CD8-positive, alpha-beta memory T cell (primary cell): ENCODE measurements at regions not wholly inside any gene's neighbourhood (a gene's known extent, or its start where the extent isn't known, plus 50 kb on each side); places are given as distances from the start of the nearest gene placed in this dataset.

Source experiments
- CTCF ChIA-PET: fragments of 350-600 bp; sonication (Branson Sonifier 250); formaldehyde crosslinking; loops from one replicate; lab custom pipeline; 2021; ENCODE audit warnings: antibody characterized with exemption; lab: Charles Lee
- POLR2A ChIA-PET: fragments of 350-600 bp; sonication (Branson Sonifier 250); formaldehyde crosslinking; loops from one replicate; lab custom pipeline; 2021; ENCODE audit warnings: antibody characterized with exemption; lab: Charles Lee
- DNase-seq, 5 donors: peaks; one replicate each; pipeline versions ENCODE4 v3.0.0 to v3.0.0-alpha.2; 2020 to 2022; ENCODE audit warnings: mixed read lengths in 1 of 5
- H3K27ac ChIP-seq: one replicate; pipeline ENCODE4 v1.7.0; 2013; ENCODE audit warnings: low read depth, mild to moderate bottlenecking, low read length, moderate library complexity
- H3K27me3 ChIP-seq: 2 replicates; pipeline ENCODE4 v1.7.0; 2013; ENCODE audit warnings: low read length, mild to moderate bottlenecking; ENCODE audit not compliant: insufficient read depth, poor library complexity, severe bottlenecking
- H3K36me3 ChIP-seq: 2 replicates; pipeline ENCODE4 v1.7.0; 2013; ENCODE audit warnings: mild to moderate bottlenecking, low read length, moderate library complexity; ENCODE audit not compliant: insufficient read depth
- H3K4me1 ChIP-seq: 2 replicates; pipeline ENCODE4 v1.7.0; 2013; ENCODE audit warnings: mild to moderate bottlenecking, low read length, moderate library complexity; ENCODE audit not compliant: insufficient read depth
- H3K4me3 ChIP-seq: 2 replicates; pipeline ENCODE4 v1.7.0; 2013; ENCODE audit warnings: mild to moderate bottlenecking, low read length
- H3K9me3 ChIP-seq: 2 replicates; pipeline ENCODE4 v1.7.0; 2013; ENCODE audit warnings: mild to moderate bottlenecking, low read length
- H3K27ac Mint-ChIP-seq, 8 donors: one replicate each; pipeline ENCODE4 v1.8.0; 2020 to 2021; ENCODE audit warnings: mixed read lengths in 8 of 8, mild to moderate bottlenecking in 6 of 8, inconsistent platforms in 3 of 8, moderate library complexity in 3 of 8
- H3K27me3 Mint-ChIP-seq, 2 donors: one replicate each; pipeline ENCODE4 v1.8.0; 2020 to 2021; ENCODE audit warnings: mixed read lengths in 2 of 2, mild to moderate bottlenecking in 1 of 2, moderate library complexity in 1 of 2
- H3K36me3 Mint-ChIP-seq, 3 donors: one replicate each; pipeline ENCODE4 v1.8.0; 2020 to 2021; ENCODE audit warnings: mixed read lengths in 3 of 3, inconsistent platforms in 1 of 3, mild to moderate bottlenecking in 1 of 3
- H3K4me1 Mint-ChIP-seq, 3 donors: one replicate each; pipeline ENCODE4 v1.8.0; 2020 to 2021; ENCODE audit warnings: mixed read lengths in 3 of 3, inconsistent platforms in 1 of 3, mild to moderate bottlenecking in 1 of 3
- H3K4me3 Mint-ChIP-seq, 7 donors: one replicate each; pipeline ENCODE4 v1.8.0; 2020 to 2021; ENCODE audit warnings: mixed read lengths in 7 of 7, mild to moderate bottlenecking in 6 of 7, moderate library complexity in 4 of 7, inconsistent platforms in 2 of 7
- H3K9me3 Mint-ChIP-seq, 5 donors: one replicate each; pipeline ENCODE4 v1.8.0; 2020 to 2022; ENCODE audit warnings: mixed read lengths in 5 of 5, mild to moderate bottlenecking in 3 of 5, moderate library complexity in 2 of 5, inconsistent platforms in 1 of 5

DNA sequence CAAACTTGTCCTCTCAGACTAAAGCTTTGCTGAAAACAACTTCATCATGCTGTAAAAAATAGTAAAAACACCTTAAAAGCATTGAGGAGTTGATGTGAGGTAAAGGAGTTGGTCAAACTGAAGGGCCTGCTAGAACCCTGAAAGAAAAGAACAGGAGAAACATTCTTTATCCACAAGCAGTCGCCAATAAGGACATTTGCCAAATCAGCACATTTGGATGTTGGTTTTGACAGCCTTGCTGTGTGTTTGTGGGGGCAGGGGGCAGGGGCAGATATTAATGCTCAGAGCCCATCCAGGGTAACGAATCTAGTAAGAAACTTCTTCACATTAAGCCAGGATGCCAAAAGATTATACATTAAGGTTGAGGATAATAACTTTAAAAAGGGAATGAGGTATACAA lies 399.9 kb upstream of the ZFHX3 start:
- no peak for DNase-seq
- no peak overlapping the region for H3K4me3 Mint-ChIP-seq
- no peaks in the 10 kb centered on the region for H3K4me1 Mint-ChIP-seq
- Histone ChIP-seq H3K27me3 (no peaks in the 10 kb centered on the region), H3K27ac (no peak overlapping the region), H3K36me3 (no peaks in the 10 kb centered on the region), H3K4me1 (no peaks in the 10 kb centered on the region), H3K4me3 (no peak overlapping the region), H3K9me3 (no peaks in the 10 kb centered on the region)
- peaks cover 7 to 32% (median 15%) of the 10 kb centered on the region in 5 donors for H3K9me3 Mint-ChIP-seq
- no peaks in the 10 kb centered on the region for H3K27me3 Mint-ChIP-seq
- POLR2A ChIA-PET: no interaction called here
- no peaks in the 10 kb centered on the region for H3K36me3 Mint-ChIP-seq
- no peak overlapping the region for H3K27ac Mint-ChIP-seq
- CTCF ChIA-PET: no interaction called here

DNA sequence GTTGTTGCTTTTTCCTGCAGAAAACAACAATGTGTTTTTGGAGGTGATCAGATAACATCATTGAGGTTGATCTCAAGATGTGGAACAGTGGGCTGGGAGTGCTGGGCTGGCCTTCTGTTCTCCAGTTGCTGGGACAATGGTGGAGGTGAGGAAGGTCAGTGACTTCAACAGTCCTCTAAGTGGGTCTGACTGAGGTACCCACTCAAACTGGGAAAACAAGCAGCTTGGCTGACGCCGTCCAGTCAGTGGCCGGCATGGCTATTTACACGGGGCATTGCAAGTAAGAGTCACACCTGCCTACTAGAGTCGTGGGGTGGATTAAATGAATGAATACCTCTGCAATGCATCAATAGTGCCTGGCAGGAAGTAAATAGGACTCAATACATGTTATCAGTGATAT lies 386.7 kb upstream of the ZFHX3 start:
- Mint-ChIP-seq H3K27ac (no peak overlapping the region), H3K27me3 (no peaks in the 10 kb centered on the region), H3K9me3 (peaks cover 0 to 14% (median 3%) of the 10 kb centered on the region in 5 donors), H3K4me1 (no peaks in the 10 kb centered on the region), H3K36me3 (no peaks in the 10 kb centered on the region), H3K4me3 (no peak overlapping the region)
- ChIA-PET CTCF (no interaction called here), POLR2A (no interaction called here)
- Histone ChIP-seq H3K27ac (no peak overlapping the region), H3K36me3 (no peaks in the 10 kb centered on the region), H3K4me1 (no peaks in the 10 kb centered on the region), H3K27me3 (no peaks in the 10 kb centered on the region), H3K4me3 (no peak overlapping the region), H3K9me3 (no peaks in the 10 kb centered on the region)
- DNase-seq: no peak

- Mint-ChIP-seq H3K27me3 (no peaks in the 10 kb centered on the region), H3K27ac (no peak overlapping the region), H3K9me3 (peaks cover 0 to 8% (median 2%) of the 10 kb centered on the region in 5 donors), H3K4me1 (no peaks in the 10 kb centered on the region), H3K4me3 (no peak overlapping the region), H3K36me3 (no peaks in the 10 kb centered on the region)
- Histone ChIP-seq H3K27me3 (no peaks in the 10 kb centered on the region), H3K4me3 (no peak overlapping the region), H3K36me3 (no peaks in the 10 kb centered on the region), H3K27ac (no peak overlapping the region), H3K9me3 (no peaks in the 10 kb centered on the region), H3K4me1 (no peaks in the 10 kb centered on the region)
- ChIA-PET CTCF (interaction anchor here (1.6 kb wide), 1 partner anchor 31 kb away, joined by 3 read pairs; no protein-coding TSS in a partner anchor), POLR2A (no interaction called here)
- no peak for DNase-seq
Observed at GRCh38 chr16:73433731-73434307, 385.9 kb upstream of the ZFHX3 start.

DNA sequence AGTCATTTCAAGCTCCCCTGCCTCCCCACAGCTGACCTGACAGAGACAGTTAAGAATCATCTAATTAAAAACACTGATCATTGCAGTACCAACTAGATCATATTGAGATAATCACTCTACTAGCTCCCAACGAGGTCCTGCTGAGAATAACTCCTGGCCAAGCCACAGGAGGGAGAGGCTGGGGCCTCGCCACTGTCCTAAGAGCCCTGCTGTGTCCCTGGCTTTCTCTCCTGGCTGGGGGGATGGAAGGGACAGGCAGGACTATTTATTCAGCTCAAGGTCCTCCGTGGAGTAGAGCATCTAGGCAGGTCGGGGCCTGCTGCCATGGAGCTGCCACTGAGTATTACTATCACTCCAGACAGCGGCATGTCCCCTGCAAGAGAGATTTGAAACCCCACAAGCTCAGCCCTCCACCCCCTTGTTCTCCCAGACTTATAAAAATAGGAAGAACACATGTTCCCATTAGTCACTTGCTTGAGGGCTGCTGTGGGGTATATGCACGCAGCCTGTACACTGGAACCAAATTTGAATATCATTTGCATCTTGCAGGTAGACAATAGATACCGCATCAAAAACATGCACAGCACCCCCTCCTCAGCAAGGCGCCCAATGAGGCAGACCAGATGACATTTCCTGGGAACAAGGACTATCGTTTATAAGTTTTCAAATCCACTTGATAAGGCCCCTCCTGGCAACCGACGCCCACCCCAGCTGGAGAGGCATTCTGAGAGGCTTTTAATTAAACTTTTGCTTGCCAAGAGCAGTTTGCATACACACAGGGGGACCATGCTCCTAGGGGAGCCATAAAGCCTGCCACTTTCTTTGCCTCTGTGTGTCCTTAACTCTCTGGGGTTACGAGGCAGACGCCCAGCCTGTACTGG lies 385.2 kb upstream of the ZFHX3 start:
- Mint-ChIP-seq H3K27me3 (no peaks in the 10 kb centered on the region), H3K4me3 (no peak overlapping the region), H3K27ac (no peak overlapping the region), H3K4me1 (no peaks in the 10 kb centered on the region), H3K9me3 (peaks cover 0 to 8% (median 1%) of the 10 kb centered on the region in 5 donors), H3K36me3 (no peaks in the 10 kb centered on the region)
- ChIA-PET CTCF (interaction anchor here (1.6 kb wide), 1 partner anchor 31 kb away, joined by 3 read pairs; no protein-coding TSS in a partner anchor), POLR2A (no interaction called here)
- DNase-seq: no peak
- no peaks in the 10 kb centered on the region for H3K36me3 ChIP-seq
- no peaks in the 10 kb centered on the region for H3K27me3 ChIP-seq
- no peaks in the 10 kb centered on the region for H3K9me3 ChIP-seq
- H3K4me1 ChIP-seq: no peaks in the 10 kb centered on the region
- H3K27ac ChIP-seq: no peak overlapping the region
- no peak overlapping the region for H3K4me3 ChIP-seq

DNA sequence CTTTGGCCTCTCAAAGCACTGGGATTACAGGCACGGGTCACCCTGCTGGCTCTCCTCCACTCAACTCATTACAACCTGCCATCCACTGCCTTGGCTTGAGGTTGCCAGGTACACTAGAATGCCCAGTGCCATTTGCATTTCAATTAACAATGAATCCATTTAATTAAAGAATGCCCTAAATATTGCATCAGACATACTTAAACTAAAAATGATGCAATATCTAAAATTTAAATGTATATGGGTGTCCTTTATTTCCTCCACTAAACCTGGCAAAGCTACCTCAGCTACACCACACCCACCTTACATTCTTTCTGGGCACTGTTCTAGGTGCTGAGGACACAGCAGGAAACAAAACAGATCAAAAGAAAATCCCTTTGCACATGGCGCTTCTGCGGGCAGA lies 382.2 kb upstream of the ZFHX3 start:
- Mint-ChIP-seq H3K27me3 (peaks cover 0 to 2% of the 10 kb centered on the region in 2 donors), H3K4me1 (no peaks in the 10 kb centered on the region), H3K27ac (no peak overlapping the region), H3K9me3 (peaks cover 1 to 8% (median 7%) of the 10 kb centered on the region in 5 donors), H3K4me3 (no peak overlapping the region), H3K36me3 (no peaks in the 10 kb centered on the region)
- Histone ChIP-seq H3K9me3 (no peaks in the 10 kb centered on the region), H3K27me3 (no peaks in the 10 kb centered on the region), H3K27ac (no peak overlapping the region), H3K36me3 (no peaks in the 10 kb centered on the region), H3K4me3 (no peak overlapping the region), H3K4me1 (no peaks in the 10 kb centered on the region)
- POLR2A ChIA-PET: no interaction called here
- CTCF ChIA-PET: no interaction called here
- DNase-seq: no peak

- H3K9me3 Mint-ChIP-seq: peaks cover 1 to 8% (median 3%) of the 10 kb centered on the region in 5 donors
- Histone ChIP-seq H3K27me3 (no peaks in the 10 kb centered on the region), H3K4me3 (no peak overlapping the region), H3K36me3 (no peaks in the 10 kb centered on the region), H3K9me3 (no peaks in the 10 kb centered on the region), H3K27ac (no peak overlapping the region), H3K4me1 (no peaks in the 10 kb centered on the region)
- no peak overlapping the region for H3K4me3 Mint-ChIP-seq
- POLR2A ChIA-PET: no interaction called here
- no peak overlapping the region for H3K27ac Mint-ChIP-seq
- no peaks in the 10 kb centered on the region for H3K4me1 Mint-ChIP-seq
- peaks cover 0 to 2% of the 10 kb centered on the region in 2 donors for H3K27me3 Mint-ChIP-seq
- no peak for DNase-seq
- no peaks in the 10 kb centered on the region for H3K36me3 Mint-ChIP-seq
- CTCF ChIA-PET: no interaction called here
Observed at GRCh38 chr16:73428121-73428520, 380.2 kb upstream of the ZFHX3 start.

- H3K36me3 Mint-ChIP-seq: no peaks in the 10 kb centered on the region
- DNase-seq: no peak
- Histone ChIP-seq H3K36me3 (no peaks in the 10 kb centered on the region), H3K4me3 (no peak overlapping the region), H3K27me3 (no peaks in the 10 kb centered on the region), H3K27ac (no peak overlapping the region), H3K9me3 (no peaks in the 10 kb centered on the region), H3K4me1 (no peaks in the 10 kb centered on the region)
- no peak overlapping the region for H3K27ac Mint-ChIP-seq
- ChIA-PET POLR2A (no interaction called here), CTCF (no interaction called here)
- H3K27me3 Mint-ChIP-seq: peaks cover 0 to 2% of the 10 kb centered on the region in 2 donors
- no peaks in the 10 kb centered on the region for H3K4me1 Mint-ChIP-seq
- peaks cover 1 to 8% (median 5%) of the 10 kb centered on the region in 5 donors for H3K9me3 Mint-ChIP-seq
- H3K4me3 Mint-ChIP-seq: no peak overlapping the region
Observed at GRCh38 chr16:73427164-73427563, 379.2 kb upstream of the ZFHX3 start.

DNA sequence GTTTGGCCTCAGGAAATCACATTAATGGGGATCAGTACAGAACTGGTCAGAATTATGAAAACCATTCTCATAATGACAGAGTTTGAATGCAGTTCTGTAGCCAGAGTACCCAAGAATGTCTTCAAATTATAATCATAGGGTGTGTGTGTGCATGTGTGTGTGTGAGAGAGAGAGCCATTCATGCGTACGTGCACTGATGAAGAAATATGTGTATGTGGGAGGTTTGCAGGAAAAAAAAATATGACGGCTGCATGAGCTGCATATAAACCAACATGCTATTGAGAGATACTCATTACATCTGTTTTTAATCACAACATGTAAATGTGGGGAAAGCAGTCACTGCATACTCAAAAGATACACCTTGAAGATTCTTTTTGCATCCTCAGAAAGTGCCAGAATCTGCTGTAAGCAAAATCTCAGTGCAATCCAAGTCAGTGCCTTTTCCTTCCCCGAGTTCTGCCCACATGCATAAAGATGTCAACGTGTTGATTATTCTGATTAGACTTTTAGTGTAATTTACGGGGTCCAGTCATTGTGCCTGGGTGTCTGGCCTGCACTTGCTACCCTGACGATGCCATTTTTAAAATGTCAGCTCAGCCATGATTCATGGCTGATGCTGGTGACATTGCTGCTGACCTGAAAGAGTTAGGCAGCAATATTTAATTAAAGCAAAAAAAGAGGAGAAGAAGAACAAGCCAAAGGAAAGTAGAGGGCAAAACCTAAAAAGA lies 378.7 kb upstream of the ZFHX3 start:
- H3K4me3 Mint-ChIP-seq: no peak overlapping the region
- H3K9me3 Mint-ChIP-seq: peaks cover 1 to 9% (median 3%) of the 10 kb centered on the region in 5 donors
- H3K36me3 ChIP-seq: no peaks in the 10 kb centered on the region
- no peak for DNase-seq
- no peaks in the 10 kb centered on the region for H3K4me1 ChIP-seq
- POLR2A ChIA-PET: no interaction called here
- no peaks in the 10 kb centered on the region for H3K4me1 Mint-ChIP-seq
- H3K27ac ChIP-seq: no peak overlapping the region
- H3K36me3 Mint-ChIP-seq: no peaks in the 10 kb centered on the region
- no peaks in the 10 kb centered on the region for H3K27me3 ChIP-seq
- H3K27me3 Mint-ChIP-seq: peaks cover 0 to 2% of the 10 kb centered on the region in 2 donors
- no peak overlapping the region for H3K27ac Mint-ChIP-seq
- no peaks in the 10 kb centered on the region for H3K9me3 ChIP-seq
- CTCF ChIA-PET: no interaction called here
- no peak overlapping the region for H3K4me3 ChIP-seq
